GM12865 (cell line): ENCODE measurements at regions not wholly inside any gene's neighbourhood (a gene's known extent, or its start where the extent isn't known, plus 50 kb on each side); places are given as distances from the start of the nearest gene placed in this dataset.

ENCODE experiments used
- DNase-seq: peaks from one replicate; pipeline ENCODE4 v3.0.0; 2010; ENCODE audit warnings: low read depth
- H3K4me3 ChIP-seq: 2 replicates; pipeline ENCODE4 v1.5.1; 2011; ENCODE audit warnings: mild to moderate bottlenecking, low read depth, low read length, control low read depth
- CTCF ChIP-seq: IDR thresholded peaks from 2 replicates; pipeline ENCODE4 v1.5.1; 2011; ENCODE audit warnings: low read length, control low read depth, low read depth, inconsistent platforms; ENCODE audit not compliant: insufficient read depth; ENCODE audit errors: missing control alignments

DNA sequence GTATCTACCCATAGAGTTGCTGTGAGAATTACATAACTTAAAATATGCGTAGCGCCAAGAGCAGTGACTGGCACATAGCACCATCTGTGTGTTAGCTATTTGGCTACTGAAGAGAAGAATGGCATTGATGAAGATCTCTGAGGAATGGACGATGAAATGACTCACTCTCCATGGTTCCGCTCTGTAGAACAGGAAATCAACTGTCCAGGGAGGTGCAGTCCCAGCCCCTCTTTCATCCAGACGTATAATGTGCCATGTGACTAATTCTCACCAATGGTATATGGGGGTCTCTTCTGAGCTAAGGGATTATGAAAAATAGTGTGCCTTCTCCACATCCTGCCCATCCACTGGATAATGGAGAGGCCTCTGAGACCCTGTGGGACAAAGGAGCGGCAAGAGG lies 254.8 kb downstream of the CYP26B1 start:
- TF ChIP-seq CTCF: no peak
- H3K4me3 ChIP-seq: no peak overlapping the region
- DNase-seq: no peak

DNA sequence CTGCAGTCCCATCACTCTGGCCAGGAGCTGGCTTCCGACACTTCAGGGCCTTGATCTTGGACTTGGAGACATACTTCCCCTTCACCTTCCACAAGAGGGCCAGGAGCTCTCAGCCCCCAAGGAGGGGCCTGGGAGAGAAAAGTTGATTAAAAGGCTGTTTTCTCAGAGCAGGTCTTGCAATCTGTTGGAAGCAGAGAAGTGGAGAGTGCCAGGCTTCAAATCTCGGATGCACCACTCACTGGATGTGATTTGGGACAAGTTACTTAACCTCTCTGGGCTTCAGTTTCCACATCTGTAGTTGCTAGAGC lies 255.3 kb downstream of the CYP26B1 start:
- DNase-seq: no peak
- no peak for TF ChIP-seq CTCF

DNA sequence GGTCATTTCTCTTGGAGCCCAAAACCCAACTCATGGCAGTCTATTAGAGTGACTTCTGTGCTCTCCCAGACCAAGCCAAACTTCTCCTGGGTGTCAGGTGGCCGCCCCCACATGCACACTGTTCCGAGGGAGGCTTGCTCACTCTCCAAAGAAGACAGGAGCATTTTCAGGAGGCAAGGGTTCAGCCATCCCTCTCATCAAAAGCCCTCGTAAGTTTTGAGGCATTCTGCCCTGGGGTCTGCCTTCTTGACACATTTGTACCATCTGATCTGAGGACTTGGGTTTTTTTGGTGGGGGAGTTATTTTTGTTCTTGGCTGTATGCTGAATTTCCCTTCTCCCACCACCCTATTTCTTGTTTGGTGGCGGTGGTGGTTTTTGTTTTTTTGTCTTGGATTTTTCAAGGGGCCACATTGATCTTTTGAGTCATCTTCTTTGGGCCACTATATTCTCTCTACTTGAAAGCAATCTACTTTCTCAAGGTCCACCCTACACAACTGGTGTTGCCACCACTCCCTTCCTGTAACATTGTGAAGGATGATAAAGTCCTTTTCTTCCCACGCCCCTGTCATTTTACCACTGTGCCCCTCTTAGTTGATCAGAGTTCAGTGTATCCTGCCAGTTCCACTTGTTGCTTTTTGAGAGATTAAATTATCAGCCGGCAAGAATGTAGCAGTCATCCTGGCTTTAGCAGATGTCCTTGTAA lies 255.8 kb downstream of the CYP26B1 start:
- TF ChIP-seq CTCF: no peak

More for the DNA sequence above, 255.3 kb downstream of the CYP26B1 start:
- H3K4me3 ChIP-seq: no peak overlapping the region

GRCh38 chr2:71891155-71891554 lies 256.5 kb downstream of the CYP26B1 start:
- DNase-seq: no peak
- H3K4me3 ChIP-seq: no peak overlapping the region
- no peak for TF ChIP-seq CTCF

More for the DNA sequence above, 255.8 kb downstream of the CYP26B1 start:
- no peak for DNase-seq
- no peak overlapping the region for H3K4me3 ChIP-seq

- no peak for TF ChIP-seq CTCF
- DNase-seq: no peak
- H3K4me3 ChIP-seq: no peak overlapping the region
These were observed 257.6 kb downstream of the CYP26B1 start for GRCh38 chr2:71889759-71890684.

DNA sequence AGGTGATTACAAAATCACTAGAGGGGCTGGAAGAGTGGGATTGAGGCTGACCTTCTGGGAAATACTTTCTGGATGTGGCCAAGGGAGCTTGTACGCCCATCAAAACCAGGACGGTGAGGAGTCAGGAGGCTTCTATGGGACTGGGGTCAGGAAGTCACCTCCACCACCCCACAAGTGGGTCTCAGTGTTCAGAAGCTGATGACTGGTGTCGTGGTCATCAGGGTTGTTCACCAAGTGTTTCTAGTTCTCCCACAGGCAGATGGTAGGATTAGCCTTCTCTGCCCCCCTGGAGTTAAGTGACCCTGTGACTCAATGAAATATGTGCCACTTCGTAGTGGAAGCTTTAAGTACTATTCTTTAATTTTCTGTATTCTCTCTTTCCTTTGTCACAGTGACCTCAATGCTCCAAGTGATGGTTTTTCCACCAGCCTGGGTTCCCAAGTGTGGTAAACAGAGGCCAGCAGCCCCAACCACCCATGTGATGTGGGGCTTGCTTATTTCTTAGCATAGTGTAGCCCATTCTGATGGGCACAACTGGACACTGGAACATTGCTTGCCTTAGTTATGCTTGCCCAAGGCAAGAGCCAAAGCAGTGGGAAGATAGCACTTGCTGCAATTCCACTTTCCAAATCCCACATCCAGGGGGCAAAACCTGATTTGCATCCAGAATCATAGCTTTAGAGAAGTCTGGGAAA lies 258.8 kb downstream of the CYP26B1 start:
- no peak for DNase-seq
- no peak overlapping the region for H3K4me3 ChIP-seq
- TF ChIP-seq CTCF: no peak
